T-helper 1 cell treated with Interleukin-12 subunit alpha and Interleukin-12 subunit beta and Interleukin-4 antibody, amounts not matched to agents 30 ng/mL and 1 ng/mL, for 36 hours (primary cell): ENCODE measurements at regions not wholly inside any gene's neighbourhood (a gene's known extent, or its start where the extent isn't known, plus 50 kb on each side); places are given as distances from the start of the nearest gene placed in this dataset.

Experiments used
- intact Hi-C: fragments of 100-400 bp; cut with micrococcal nuclease; formaldehyde crosslinking; loops from one replicate; pipeline ENCODE4 v1.15.1; 2024

- intact Hi-C loops: no loop called here
These were observed 97.6 kb downstream of the SYNE3 start for GRCh38 chr14:95418858-95419257.

GRCh38 chr14:95417492-95417891 is 97.8 kb upstream of the CLMN start:
- intact Hi-C loops: no loop called here

GRCh38 chr14:95415993-95416392 is 96.3 kb upstream of the CLMN start:
- intact Hi-C loops: no loop called here

GRCh38 chr14:95413289-95414215 is 93.8 kb upstream of the CLMN start:
- intact Hi-C loops: no loop called here

- intact Hi-C loops: no loop called here
These were observed 91.1 kb upstream of the CLMN start for GRCh38 chr14:95410838-95411237.

- intact Hi-C loops: no loop called here
These were observed 90.0 kb upstream of the CLMN start for GRCh38 chr14:95409477-95410272.

GRCh38 chr14:95408731-95409476 is 89.2 kb upstream of the CLMN start:
- intact Hi-C loops: no loop called here

GRCh38 chr14:95407354-95407753 is 87.6 kb upstream of the CLMN start:
- intact Hi-C loops: no loop called here

- intact Hi-C loops: no loop called here
These were observed 87.1 kb upstream of the CLMN start for GRCh38 chr14:95406756-95407277.

GRCh38 chr14:95404583-95404982 is 84.9 kb upstream of the CLMN start:
- intact Hi-C loops: no loop called here

- intact Hi-C loops: no loop called here
These were observed 82.9 kb upstream of the CLMN start for GRCh38 chr14:95402578-95402977.

- intact Hi-C loops: no loop called here
These were observed 82.5 kb upstream of the CLMN start for GRCh38 chr14:95402176-95402575.

GRCh38 chr14:95398630-95399547 is 79.2 kb upstream of the CLMN start:
- intact Hi-C loops: no loop called here

- intact Hi-C loops: no loop called here
These were observed 77.6 kb upstream of the CLMN start for GRCh38 chr14:95397325-95397724.

- intact Hi-C loops: no loop called here
These were observed 76.5 kb upstream of the CLMN start for GRCh38 chr14:95396221-95396620.

- intact Hi-C loops: no loop called here
These were observed 75.5 kb upstream of the CLMN start for GRCh38 chr14:95395098-95395737.

GRCh38 chr14:95394297-95395097 is 74.8 kb upstream of the CLMN start:
- intact Hi-C loops: no loop called here

GRCh38 chr14:95392841-95393240 is 73.1 kb upstream of the CLMN start:
- intact Hi-C loops: no loop called here

- intact Hi-C loops: no loop called here
These were observed 71.6 kb upstream of the CLMN start for GRCh38 chr14:95391331-95391730.
